Right ventricle myocardium inferior (tissue), 1 donor: ENCODE measurements at regions not wholly inside any gene's neighbourhood (a gene's known extent, or its start where the extent isn't known, plus 50 kb on each side); places are given as distances from the start of the nearest gene placed in this dataset.

Experiments
- ATAC-seq: fragments of 200-7000 bp; cut with Tn5 transposase; one replicate; pipeline ENCODE4 v1.9.1; 2020; ENCODE audit warnings: mild to moderate bottlenecking, moderate library complexity
- DNase-seq: peaks from one replicate; pipeline ENCODE4 v3.0.0; 2021; ENCODE audit errors: missing footprints
- intact Hi-C: fragments of 100-400 bp; cut with DNase I; formaldehyde crosslinking; loops from one replicate; pipeline ENCODE4 v1.11.0; 2022
- donor health status: DM: no; HTN: yes; CAD: no; lungs with severe emphysema.

- peak; percentile 92 for ATAC-seq
- intact Hi-C loops: no loop called here
- DNase-seq: peak; percentile 90
Observed at GRCh38 chr11:76721755-76722677, 51.5 kb upstream of the LRRC32 start.

- ATAC-seq: no peak
- intact Hi-C loops: no loop called here
Observed at GRCh38 chr11:76723142-76723541, 52.6 kb upstream of the LRRC32 start.

GRCh38 chr11:76723548-76723947, 53.0 kb upstream of the LRRC32 start:
- intact Hi-C loops: no loop called here
- ATAC-seq (no peak), DNase-seq (no peak)

More at GRCh38 chr11:76723142-76723541, 52.6 kb upstream of the LRRC32 start:
- DNase-seq: no peak

GRCh38 chr11:76724171-76724768, 53.7 kb upstream of the LRRC32 start:
- DNase-seq (no peak), ATAC-seq (no peak)
- intact Hi-C loops: no loop called here

- no peak for DNase-seq
- ATAC-seq: no peak
- intact Hi-C loops: no loop called here
Observed at GRCh38 chr11:76728227-76728626, 54.9 kb upstream of the TSKU start.

GRCh38 chr11:76728778-76729177, 54.4 kb upstream of the TSKU start:
- ATAC-seq (no peak), DNase-seq (no peak)
- intact Hi-C loops: no loop called here

GRCh38 chr11:76729214-76729613, 53.9 kb upstream of the TSKU start:
- DNase-seq: no peak
- intact Hi-C loops: no loop called here
- no peak for ATAC-seq

- ATAC-seq: no peak
- intact Hi-C loops: no loop called here
Observed at GRCh38 chr11:76730887-76731565, 52.1 kb upstream of the TSKU start.

GRCh38 chr11:76732643-76733042, 50.5 kb upstream of the TSKU start:
- intact Hi-C loops: no loop called here
- ATAC-seq (no peak), DNase-seq (no peak)

More at GRCh38 chr11:76730887-76731565, 52.1 kb upstream of the TSKU start:
- DNase-seq: no peak
